Stimulated activated CD4-positive, alpha-beta T cell treated with anti-CD3 and anti-CD28 coated beads, Interleukin-15, amount 100 ng/mL, for 48 hours (primary cell): ENCODE measurements at regions not wholly inside any gene's neighbourhood (a gene's known extent, or its start where the extent isn't known, plus 50 kb on each side); places are given as distances from the start of the nearest gene placed in this dataset.

ENCODE experiments used
- DNase-seq, 2 donors: peaks; one replicate each; pipeline ENCODE4 v3.0.0-alpha.2; 2020; ENCODE audit warnings: low read depth in 2 of 2

- DNase-seq = no peak
Observed at GRCh38 chr21:35344582-35344981, 295.5 kb upstream of the RUNX1 start.

GRCh38 chr21:35343046-35343819 is 294.1 kb upstream of the RUNX1 start:
- no peak for DNase-seq

GRCh38 chr21:35342440-35342839 is 293.3 kb upstream of the RUNX1 start:
- DNase-seq = peak in 1 of 2 donors; percentile 32

GRCh38 chr21:35340273-35340672 is 291.2 kb upstream of the RUNX1 start:
- no peak for DNase-seq

- no peak for DNase-seq
Observed at GRCh38 chr21:35338881-35339632, 290.0 kb upstream of the RUNX1 start.

- DNase-seq = no peak
Observed at GRCh38 chr21:35338281-35338680, 289.2 kb upstream of the RUNX1 start.

GRCh38 chr21:35337573-35337972 is 288.5 kb upstream of the RUNX1 start:
- DNase-seq = no peak

GRCh38 chr21:35336534-35336933 is 287.4 kb upstream of the RUNX1 start:
- DNase-seq = no peak

- peak in 1 of 2 donors; percentile 26 for DNase-seq
Observed at GRCh38 chr21:35335951-35336446, 286.9 kb upstream of the RUNX1 start.

GRCh38 chr21:35333831-35334618 is 284.9 kb upstream of the RUNX1 start:
- no peak for DNase-seq

- no peak for DNase-seq
Observed at GRCh38 chr21:35332841-35333426, 283.8 kb upstream of the RUNX1 start.

- no peak for DNase-seq
Observed at GRCh38 chr21:35329940-35330660, 281.0 kb upstream of the RUNX1 start.

GRCh38 chr21:35328856-35329455 is 279.9 kb upstream of the RUNX1 start:
- no peak for DNase-seq

GRCh38 chr21:35326677-35327076 is 277.6 kb upstream of the RUNX1 start:
- no peak for DNase-seq

GRCh38 chr21:35325953-35326352 is 276.9 kb upstream of the RUNX1 start:
- no peak for DNase-seq

- no peak for DNase-seq
Observed at GRCh38 chr21:35324372-35325220, 275.5 kb upstream of the RUNX1 start.

- no peak for DNase-seq
Observed at GRCh38 chr21:35323947-35324346, 274.8 kb upstream of the RUNX1 start.

GRCh38 chr21:35321322-35322200 is 272.5 kb upstream of the RUNX1 start:
- DNase-seq = no peak
